Neural progenitor cell (in vitro differentiated cells): ENCODE measurements at regions not wholly inside any gene's neighbourhood (a gene's known extent, or its start where the extent isn't known, plus 50 kb on each side); places are given as distances from the start of the nearest gene placed in this dataset.
A peak's percentile ranks its signal among the peaks of the same experiment; 100 is the strongest.
"Not testable (repeated sequence)": the region's sequence is repeated elsewhere in the genome, so short reads cannot be mapped to it uniquely, and the experiment has no call there.

ENCODE experiments used
- DNase-seq: peaks from one replicate; pipeline ENCODE4 v3.0.0-alpha.2; 2016; ENCODE audit warnings: low spot score
- H2AFZ ChIP-seq: fragments of 200-600 bp; sonication (generic); replicated peaks from 2 replicates; pipeline ENCODE4 v1.6.1; 2016; ENCODE audit warnings: antibody characterized with exemption
- H3F3A ChIP-seq: fragments of 200-600 bp; sonication (generic); 2 replicates; pipeline ENCODE4 v1.6.1; 2016; ENCODE audit warnings: antibody characterized with exemption, low read depth
- H3K27ac ChIP-seq: fragments of 200-600 bp; sonication (generic); 2 replicates; pipeline ENCODE4 v1.5.1; 2016; ENCODE audit warnings: mild to moderate bottlenecking
- H3K27me3 ChIP-seq: fragments of 200-600 bp; sonication (generic); 2 replicates; pipeline ENCODE4 v1.6.1; 2016; ENCODE audit warnings: mild to moderate bottlenecking, moderate library complexity
- H3K36me3 ChIP-seq: fragments of 200-600 bp; sonication (generic); 2 replicates; pipeline ENCODE4 v1.5.1; 2016
- H3K4me1 ChIP-seq: fragments of 200-600 bp; sonication (generic); 2 replicates; pipeline ENCODE4 v1.6.1; 2016; ENCODE audit warnings: mixed run types
- H3K4me2 ChIP-seq: fragments of 200-600 bp; sonication (generic); 2 replicates; pipeline ENCODE4 v1.6.1; 2016
- H3K4me3 ChIP-seq: fragments of 200-600 bp; sonication (generic); 2 replicates; pipeline ENCODE4 v1.5.1; 2016
- H3K79me2 ChIP-seq: fragments of 200-600 bp; sonication (generic); 2 replicates; pipeline ENCODE4 v1.6.1; 2016; ENCODE audit warnings: low read depth
- H3K9ac ChIP-seq: fragments of 200-600 bp; sonication (generic); 2 replicates; pipeline ENCODE4 v1.6.1; 2016
- H3K9me3 ChIP-seq: fragments of 200-600 bp; sonication (generic); 2 replicates; pipeline ENCODE4 v1.5.1; 2016; ENCODE audit warnings: low read depth
- H4K20me1 ChIP-seq: fragments of 200-600 bp; sonication (generic); 2 replicates; pipeline ENCODE4 v1.6.1; 2016; ENCODE audit warnings: low read depth
- H3K27ac Mint-ChIP-seq: 3 replicates; pipeline ENCODE4 v1.8.0; 2021; ENCODE audit warnings: mixed read lengths
- H3K27me3 Mint-ChIP-seq: 2 replicates; pipeline ENCODE4 v1.8.0; 2022; ENCODE audit warnings: low read depth, mild to moderate bottlenecking, inconsistent platforms, moderate library complexity, mixed read lengths; ENCODE audit not compliant: insufficient read depth
- H3K36me3 Mint-ChIP-seq: 3 replicates; pipeline ENCODE4 v1.8.0; 2021; ENCODE audit warnings: mixed read lengths
- H3K4me1 Mint-ChIP-seq: 3 replicates; pipeline ENCODE4 v1.8.0; 2021; ENCODE audit warnings: mixed read lengths
- H3K4me3 Mint-ChIP-seq: 3 replicates; pipeline ENCODE4 v1.8.0; 2021; ENCODE audit warnings: mild to moderate bottlenecking, moderate library complexity, mixed read lengths
- H3K9me3 Mint-ChIP-seq: 3 replicates; pipeline ENCODE4 v1.8.0; 2020; ENCODE audit warnings: mixed read lengths
- EZH2 ChIP-seq: fragments of 200-600 bp; sonication (generic); IDR thresholded peaks from 2 replicates; pipeline ENCODE4 v1.6.1; 2017; ENCODE audit warnings: antibody characterized with exemption, mild to moderate bottlenecking, moderate library complexity
- EZH2phosphoT487 ChIP-seq: fragments of 200-600 bp; sonication (generic); IDR thresholded peaks from 2 replicates; pipeline ENCODE4 v1.6.1; 2017; ENCODE audit warnings: antibody characterized with exemption
- TF ChIP-seq, protein P1 (sequence below): fragments of 200-600 bp; sonication (generic); IDR thresholded peaks from 2 replicates; pipeline ENCODE4 v1.5.1; 2017; ENCODE audit warnings: antibody characterized with exemption, mild to moderate bottlenecking

DNA sequence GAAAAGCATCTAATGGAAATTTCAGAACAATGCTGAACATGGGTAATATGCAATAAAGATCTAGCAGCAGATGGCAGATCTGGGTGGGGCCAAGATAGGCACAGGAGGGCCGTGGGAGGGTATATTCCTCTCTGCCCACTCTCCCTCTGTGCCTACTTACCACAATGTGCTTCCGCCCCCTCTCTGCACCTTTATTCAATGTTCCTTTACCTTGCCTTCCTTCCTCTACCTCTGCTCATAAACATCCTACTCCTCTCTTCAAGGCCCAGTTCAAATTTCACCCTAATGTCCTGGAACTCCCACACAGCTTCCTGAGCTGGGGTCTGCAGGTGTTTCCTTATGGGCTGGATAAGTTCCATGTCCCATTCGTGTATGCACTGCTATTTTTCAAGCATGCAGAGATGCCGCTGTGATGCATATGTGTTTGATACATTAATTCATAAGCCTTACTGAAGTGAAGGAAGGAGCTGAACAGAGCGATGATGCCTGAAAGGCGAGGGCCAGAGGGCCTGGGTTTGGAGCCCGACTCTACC lies 65.6 kb upstream of the EDEM3 start:
- no peaks in the 10 kb centered on the region for H3K79me2 ChIP-seq
- H3K27ac ChIP-seq = no peak overlapping the region
- no peaks in the 10 kb centered on the region for H3K9me3 ChIP-seq
- peaks cover 2% of the 10 kb centered on the region for H3K36me3 Mint-ChIP-seq
- H3K27me3 Mint-ChIP-seq = peaks cover 3% of the 10 kb centered on the region
- peaks cover 10% of the 10 kb centered on the region for H3K9me3 Mint-ChIP-seq
- H2AFZ ChIP-seq = no peak overlapping the region
- H3F3A ChIP-seq = peaks cover 7% of the 10 kb centered on the region
- H3K4me3 ChIP-seq = no peak overlapping the region
- TF ChIP-seq, protein P1, sequence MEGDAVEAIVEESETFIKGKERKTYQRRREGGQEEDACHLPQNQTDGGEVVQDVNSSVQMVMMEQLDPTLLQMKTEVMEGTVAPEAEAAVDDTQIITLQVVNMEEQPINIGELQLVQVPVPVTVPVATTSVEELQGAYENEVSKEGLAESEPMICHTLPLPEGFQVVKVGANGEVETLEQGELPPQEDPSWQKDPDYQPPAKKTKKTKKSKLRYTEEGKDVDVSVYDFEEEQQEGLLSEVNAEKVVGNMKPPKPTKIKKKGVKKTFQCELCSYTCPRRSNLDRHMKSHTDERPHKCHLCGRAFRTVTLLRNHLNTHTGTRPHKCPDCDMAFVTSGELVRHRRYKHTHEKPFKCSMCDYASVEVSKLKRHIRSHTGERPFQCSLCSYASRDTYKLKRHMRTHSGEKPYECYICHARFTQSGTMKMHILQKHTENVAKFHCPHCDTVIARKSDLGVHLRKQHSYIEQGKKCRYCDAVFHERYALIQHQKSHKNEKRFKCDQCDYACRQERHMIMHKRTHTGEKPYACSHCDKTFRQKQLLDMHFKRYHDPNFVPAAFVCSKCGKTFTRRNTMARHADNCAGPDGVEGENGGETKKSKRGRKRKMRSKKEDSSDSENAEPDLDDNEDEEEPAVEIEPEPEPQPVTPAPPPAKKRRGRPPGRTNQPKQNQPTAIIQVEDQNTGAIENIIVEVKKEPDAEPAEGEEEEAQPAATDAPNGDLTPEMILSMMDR = no peak
- TF ChIP-seq EZH2 = no peak
- TF ChIP-seq EZH2phosphoT487 = no peak
- H3K4me1 ChIP-seq = peaks cover 12% of the 10 kb centered on the region
- peaks cover 15% of the 10 kb centered on the region for H3K4me1 Mint-ChIP-seq
- no peak for DNase-seq
- H4K20me1 ChIP-seq = no peaks in the 10 kb centered on the region
- no peak overlapping the region for H3K4me2 ChIP-seq
- H3K27ac Mint-ChIP-seq = no peak overlapping the region
- no peak overlapping the region for H3K4me3 Mint-ChIP-seq
- H3K27me3 ChIP-seq = no peaks in the 10 kb centered on the region
- H3K9ac ChIP-seq = no peak overlapping the region
- H3K36me3 ChIP-seq = no peaks in the 10 kb centered on the region

DNA sequence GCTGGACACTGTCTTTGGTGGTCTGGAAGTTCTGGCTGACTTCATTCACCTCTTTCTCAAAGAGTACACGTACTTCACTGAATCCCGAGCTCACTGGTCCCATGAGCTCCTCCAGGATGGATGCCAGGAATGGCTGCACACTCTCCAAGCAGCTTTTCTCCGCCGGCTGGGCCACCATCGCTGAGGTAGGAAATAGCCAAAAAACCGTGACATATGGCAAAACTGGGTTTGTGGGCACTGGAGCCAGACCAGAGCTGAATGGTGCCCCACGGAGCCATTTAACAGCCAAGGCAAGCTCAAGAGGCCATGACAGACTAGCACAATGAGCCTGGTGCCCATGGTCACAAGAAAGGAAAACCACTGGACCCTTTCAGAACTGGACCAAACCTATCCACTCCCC lies 64.0 kb upstream of the EDEM3 start:
- Histone ChIP-seq H3K4me1 (peaks cover 12% of the 10 kb centered on the region), H3K27me3 (no peaks in the 10 kb centered on the region), H3K79me2 (no peaks in the 10 kb centered on the region), H2AFZ (no peak overlapping the region), H4K20me1 (no peaks in the 10 kb centered on the region), H3K9me3 (peaks cover 4% of the 10 kb centered on the region), H3F3A (peaks cover 7% of the 10 kb centered on the region), H3K4me3 (no peak overlapping the region), H3K9ac (no peak overlapping the region), H3K4me2 (no peak overlapping the region), H3K27ac (no peak overlapping the region), H3K36me3 (no peaks in the 10 kb centered on the region)
- Mint-ChIP-seq H3K27me3 (peaks cover 3% of the 10 kb centered on the region), H3K9me3 (peaks cover 14% of the 10 kb centered on the region), H3K36me3 (peaks cover 2% of the 10 kb centered on the region), H3K4me3 (no peak overlapping the region), H3K4me1 (peaks cover 15% of the 10 kb centered on the region), H3K27ac (no peak overlapping the region)
- DNase-seq = no peak
- TF ChIP-seq, protein P1 = no peak
- TF ChIP-seq EZH2 (no peak), EZH2phosphoT487 (no peak)

DNA sequence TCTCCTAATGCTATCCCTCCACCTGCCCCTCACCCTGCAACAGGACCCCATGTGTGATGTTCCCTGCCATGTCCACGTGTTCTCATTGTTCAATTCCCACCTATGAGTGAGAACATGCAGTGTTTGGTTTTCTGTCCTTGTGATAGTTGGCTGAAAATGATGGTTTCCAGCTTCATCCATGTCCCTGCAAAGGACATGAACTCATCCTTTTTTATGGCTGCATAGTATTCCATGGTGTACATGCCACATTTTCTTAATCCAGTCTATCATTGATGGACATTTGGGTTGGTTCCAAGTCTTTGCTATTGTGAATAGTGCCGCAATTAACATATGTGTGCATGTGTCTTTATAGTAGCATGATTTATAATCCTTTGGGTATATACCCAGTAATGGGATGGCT lies 62.3 kb upstream of the EDEM3 start:
- not testable (repeated sequence) for H3K27ac ChIP-seq, H3K27ac Mint-ChIP-seq, H3K9ac ChIP-seq, H3K27me3 ChIP-seq, DNase-seq, H3K9me3 ChIP-seq, H3K4me3 Mint-ChIP-seq, H3K36me3 ChIP-seq, H2AFZ ChIP-seq, H4K20me1 ChIP-seq, H3K79me2 ChIP-seq, H3K27me3 Mint-ChIP-seq, H3F3A ChIP-seq, H3K36me3 Mint-ChIP-seq, H3K4me3 ChIP-seq, H3K4me1 ChIP-seq, H3K4me2 ChIP-seq, H3K4me1 Mint-ChIP-seq
- peaks cover 25% of the 10 kb centered on the region for H3K9me3 Mint-ChIP-seq

DNA sequence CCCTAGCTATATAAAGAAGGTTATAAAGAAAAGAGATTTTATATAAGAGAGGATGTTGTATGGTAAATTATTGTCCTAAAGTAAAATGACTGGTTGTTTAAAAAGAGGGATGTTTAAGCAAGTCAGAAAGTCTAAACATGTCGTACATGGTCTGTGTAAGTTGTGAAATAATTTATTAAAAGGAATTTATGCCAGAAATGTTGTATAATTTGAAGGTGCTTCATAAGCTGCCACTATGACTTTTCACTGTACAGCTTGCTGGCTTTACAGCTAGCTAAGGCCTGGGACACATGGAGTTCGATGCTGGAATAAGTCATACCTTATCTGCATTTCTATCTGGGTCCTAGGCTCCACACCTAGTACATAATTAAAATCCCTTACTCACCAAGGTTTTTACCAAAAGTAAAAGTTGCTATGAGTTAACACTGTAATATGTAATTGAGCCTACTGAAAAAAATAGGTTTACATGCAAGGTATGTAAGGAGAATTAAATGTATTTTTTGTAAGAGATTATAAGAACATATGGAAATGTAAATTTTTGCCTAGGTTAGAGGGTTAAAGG lies 59.0 kb upstream of the EDEM3 start:
- Histone ChIP-seq H3K4me3 (no peak overlapping the region), H3K9me3 (peaks cover 6% of the 10 kb centered on the region), H4K20me1 (no peaks in the 10 kb centered on the region), H3K27ac (no peak overlapping the region), H3K9ac (no peak overlapping the region), H3K36me3 (no peaks in the 10 kb centered on the region), H2AFZ (no peak overlapping the region), H3F3A (no peaks in the 10 kb centered on the region), H3K27me3 (no peaks in the 10 kb centered on the region), H3K4me2 (no peak overlapping the region), H3K79me2 (no peaks in the 10 kb centered on the region), H3K4me1 (no peaks in the 10 kb centered on the region)
- Mint-ChIP-seq H3K27me3 (no peaks in the 10 kb centered on the region), H3K4me1 (no peaks in the 10 kb centered on the region), H3K9me3 (peaks cover 23% of the 10 kb centered on the region), H3K27ac (no peak overlapping the region), H3K36me3 (peaks cover 2% of the 10 kb centered on the region), H3K4me3 (no peak overlapping the region)
- peak; percentile 26 for DNase-seq
- TF ChIP-seq EZH2 (no peak), EZH2phosphoT487 (no peak)
- TF ChIP-seq, protein P1 = no peak
